NAMALWA (cell line): ENCODE measurements at regions not wholly inside any gene's neighbourhood (a gene's known extent, or its start where the extent isn't known, plus 50 kb on each side); places are given as distances from the start of the nearest gene placed in this dataset.

Source experiments
- DNase-seq: peaks from one replicate; pipeline ENCODE4 v3.0.0-alpha.2; 2015; ENCODE audit warnings: low spot score

DNA sequence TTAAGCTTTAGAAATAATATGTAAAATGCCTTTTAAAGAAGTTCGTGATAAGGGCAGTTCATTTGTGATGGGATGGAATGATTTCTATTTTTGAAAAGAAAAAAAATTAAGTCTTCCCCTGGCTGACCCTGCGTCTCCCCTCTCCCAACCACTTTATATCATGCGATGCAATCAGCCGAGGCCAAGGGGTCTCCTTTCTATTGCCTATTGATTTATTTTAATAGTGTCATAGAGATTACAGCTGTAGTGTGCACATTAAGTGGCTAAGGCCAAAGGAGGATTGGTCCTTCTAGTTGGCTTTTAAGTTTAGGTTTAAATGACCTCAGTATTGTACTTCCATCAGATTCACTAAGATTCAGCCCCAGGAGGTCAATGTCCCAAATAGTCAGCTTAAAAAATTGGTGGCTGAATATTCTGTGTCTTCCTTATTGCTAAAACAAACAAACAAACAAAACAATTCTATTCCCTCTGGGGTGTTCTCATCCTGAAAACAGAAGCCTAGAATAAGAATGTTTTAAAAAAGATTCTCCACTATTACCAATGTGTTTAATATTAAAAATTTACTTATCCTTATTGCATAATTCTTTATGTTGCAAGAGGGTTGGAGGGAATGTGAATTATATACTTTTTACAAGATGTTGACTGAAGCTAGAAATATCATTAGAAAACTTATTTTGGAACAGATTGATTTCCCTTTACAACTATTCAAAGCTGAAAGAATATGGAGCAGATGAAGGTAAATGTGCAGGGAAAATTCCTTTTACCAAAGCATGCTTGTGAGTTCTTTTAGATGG is 359.1 kb downstream of the SAMD5 start:
- no peak for DNase-seq

DNA sequence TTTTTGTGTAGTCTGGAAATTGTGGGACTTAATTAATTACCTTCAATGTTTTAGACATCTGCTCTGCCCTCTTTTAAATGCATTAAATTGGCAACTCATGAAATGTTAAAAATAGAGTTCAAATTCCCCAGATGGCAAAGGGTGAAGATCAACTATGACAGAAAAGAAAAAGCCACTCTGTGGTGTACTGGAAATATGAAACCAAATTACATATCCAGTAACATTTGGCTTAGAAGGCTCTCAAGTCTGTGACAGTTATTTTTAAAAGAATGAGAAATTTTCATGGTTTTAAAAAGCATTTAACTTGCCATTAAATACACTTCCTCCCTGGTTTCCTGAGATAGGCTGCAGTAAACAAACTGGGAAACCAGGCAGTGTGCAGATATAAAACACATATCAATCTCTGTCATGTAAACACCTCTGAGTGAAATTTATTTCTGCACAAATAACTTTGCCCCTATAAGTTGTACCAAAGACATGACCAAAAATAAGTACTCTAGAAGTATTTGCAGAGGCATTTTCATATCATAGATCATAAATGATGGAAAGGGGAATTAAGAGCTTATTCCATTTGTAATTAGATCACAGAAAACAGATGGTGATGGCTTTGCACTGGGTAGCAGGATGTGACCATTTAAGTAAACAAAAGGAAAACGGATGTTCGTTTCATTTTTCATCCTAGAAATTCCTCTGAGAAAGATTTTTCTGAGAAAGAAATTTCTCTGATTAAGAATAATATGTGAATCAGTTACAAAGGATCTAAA is 360.1 kb downstream of the SAMD5 start:
- DNase-seq, result no peak

DNA sequence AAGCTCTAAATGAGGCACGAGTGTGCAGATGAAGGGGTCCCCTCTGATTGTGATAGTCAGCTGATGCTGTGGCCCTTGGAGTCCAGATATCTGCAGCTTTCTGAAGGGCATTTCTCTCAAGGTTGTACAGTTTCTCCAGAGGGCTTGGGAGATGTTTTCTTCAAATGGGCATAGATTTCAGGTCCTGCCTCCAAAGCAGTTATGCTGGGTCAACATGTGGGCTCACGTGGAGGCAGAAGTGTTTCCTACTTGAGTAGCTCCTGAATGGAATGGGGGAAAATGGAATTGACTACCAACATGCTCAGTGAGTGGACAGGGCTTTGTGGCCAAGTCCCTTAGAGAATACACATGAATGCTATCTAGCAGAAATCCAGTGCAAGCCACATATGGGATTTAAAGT is 360.7 kb downstream of the SAMD5 start:
- no peak for DNase-seq

DNA sequence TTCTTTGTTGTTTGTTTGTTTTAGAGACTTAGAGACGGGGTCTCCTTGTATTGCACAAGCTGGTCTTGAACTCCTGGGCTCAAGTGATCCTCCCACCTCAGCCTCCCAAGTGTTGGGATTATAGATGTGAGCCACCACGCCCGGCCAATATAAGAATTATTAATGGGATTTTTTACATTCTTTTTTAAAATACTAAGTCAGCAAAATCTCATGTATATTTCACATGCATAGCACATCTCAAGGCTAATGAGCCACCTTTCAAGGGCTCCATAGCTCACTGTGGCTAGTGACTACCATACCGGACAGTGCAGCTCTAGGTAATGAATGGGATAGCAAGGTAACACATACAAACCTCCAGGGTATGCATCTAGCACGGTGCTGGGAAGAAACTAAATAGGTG is 361.4 kb downstream of the SAMD5 start:
- no peak for DNase-seq

DNA sequence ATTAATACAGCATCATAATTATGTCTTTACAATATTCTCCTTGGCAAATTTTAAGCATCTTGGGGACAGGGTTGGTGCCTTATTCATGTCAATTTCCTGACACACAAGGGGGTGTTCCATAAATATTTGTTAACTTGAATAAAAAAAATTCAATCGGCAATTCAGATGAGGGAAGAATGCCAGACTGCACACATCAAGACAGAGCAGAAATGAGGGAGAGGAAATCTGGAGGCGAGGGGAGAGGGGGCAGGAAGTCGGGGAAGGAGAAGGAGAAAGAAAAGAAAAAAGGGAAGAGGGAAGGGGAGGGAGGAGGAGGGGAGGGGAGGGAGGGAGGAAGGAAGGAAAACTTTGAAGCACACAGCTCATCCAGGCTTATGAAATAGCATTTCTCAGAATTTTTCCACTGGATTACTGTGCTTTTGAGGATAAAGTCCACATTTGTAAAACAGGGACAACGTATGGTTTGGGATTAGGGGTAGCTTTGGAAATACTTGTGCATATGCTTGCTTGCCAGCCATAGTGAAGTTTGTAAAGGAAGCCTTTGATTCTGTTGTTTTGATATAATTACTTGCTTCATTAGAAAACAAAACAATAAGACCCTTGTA is 362.1 kb downstream of the SAMD5 start:
- no peak for DNase-seq

DNA sequence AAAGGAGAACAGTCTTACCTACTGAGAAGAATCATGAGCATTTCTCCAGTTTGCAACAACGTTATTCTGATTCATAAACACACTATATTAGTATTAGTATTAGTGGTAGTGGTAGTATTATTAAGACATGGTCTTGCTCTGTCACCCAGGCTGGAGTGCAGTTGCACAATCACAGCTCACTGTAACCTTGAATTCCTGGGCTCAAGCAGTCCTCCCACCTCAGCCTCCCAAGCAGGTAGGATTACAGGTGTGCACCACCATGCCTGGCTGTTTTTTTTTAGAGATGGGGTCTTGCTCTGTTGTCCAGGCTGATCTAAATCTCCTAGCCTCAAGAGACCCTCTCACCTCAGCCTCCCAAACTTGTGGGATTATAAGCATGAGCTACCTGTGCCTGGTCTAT is 363.5 kb downstream of the SAMD5 start:
- no peak for DNase-seq

DNA sequence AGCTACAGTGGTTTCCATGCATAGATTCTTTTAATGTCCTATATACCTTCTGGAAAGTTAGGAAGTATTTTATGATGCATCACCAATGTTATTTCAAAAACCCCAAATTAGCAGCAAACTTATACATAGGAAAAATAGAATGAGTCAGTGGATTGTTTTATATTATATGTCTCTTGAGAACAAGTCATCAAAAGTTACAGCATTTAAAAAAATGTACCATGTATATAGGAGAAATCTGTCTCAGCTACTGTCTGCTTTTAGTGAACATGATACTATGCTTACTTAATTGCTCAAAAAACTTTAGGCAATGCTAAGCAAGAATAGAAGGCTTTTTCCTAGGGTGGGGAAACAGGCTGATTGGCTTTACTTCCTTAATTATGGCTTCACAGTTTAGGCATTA is 365.3 kb downstream of the SAMD5 start:
- DNase-seq, result no peak

DNA sequence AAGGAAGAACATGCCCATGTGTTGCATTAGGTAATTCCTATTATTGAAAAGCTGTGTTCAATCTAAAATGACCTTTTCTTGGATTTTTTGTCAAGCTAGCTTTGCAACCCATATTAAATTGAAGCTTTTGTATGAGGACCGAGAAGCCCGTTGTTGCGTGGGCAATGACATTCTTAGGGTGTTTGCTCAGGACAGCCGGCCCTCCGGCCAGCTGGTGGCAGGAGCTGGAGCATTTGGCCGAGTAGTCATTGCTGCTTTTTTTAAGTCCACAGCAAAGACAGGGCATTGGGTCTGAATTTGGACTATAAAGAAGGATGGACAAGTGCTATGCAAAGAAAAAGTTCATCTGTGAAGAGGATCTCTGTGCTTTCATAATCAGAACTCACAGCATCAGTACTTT is 365.8 kb downstream of the SAMD5 start:
- DNase-seq, result no peak

DNA sequence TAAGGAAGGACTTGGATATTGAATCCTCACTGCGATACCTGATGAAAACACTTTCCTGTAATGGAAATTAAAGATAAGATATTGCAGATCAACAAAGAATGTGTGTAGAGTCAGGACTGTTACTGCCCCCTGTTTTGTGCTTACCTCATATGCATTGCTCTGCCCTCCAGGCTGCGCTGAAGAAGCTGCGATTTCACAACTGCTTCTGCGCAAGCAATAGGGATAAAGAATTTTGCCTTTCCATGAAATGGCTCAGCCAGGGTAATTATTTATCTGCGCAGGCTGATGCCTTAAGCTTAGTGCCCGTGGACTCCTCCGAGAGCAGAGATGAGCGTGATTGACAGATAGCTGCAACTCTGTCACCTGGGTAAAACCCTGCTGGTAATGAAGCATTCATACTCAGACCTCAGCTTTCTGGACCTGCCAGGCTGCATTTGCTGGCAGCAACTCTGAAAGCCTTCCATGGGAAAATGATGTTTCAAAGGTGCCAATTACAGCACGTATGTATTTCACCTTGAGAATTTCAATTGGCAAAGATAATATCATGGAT is 370.6 kb downstream of the SAMD5 start:
- DNase-seq, result no peak

DNA sequence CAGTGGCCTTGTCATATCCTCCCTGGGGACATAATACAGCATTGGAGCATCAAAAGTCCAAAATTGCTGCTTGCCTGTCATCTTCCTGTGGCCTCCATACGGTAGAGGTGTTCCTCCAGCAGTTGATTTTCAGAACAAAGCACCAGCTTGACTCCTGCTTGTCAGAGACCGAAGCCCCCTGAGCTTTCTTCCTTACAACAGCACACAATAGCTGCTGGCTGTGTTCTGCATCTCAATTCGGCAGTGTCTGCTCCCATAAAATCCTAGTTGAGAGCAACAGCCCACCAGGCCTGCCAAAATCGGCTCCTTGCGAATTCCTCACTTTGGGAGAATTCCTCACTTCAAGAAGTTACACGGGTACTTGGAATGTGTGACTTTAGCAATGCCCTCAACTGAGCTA is 372.9 kb downstream of the SAMD5 start:
- no peak for DNase-seq

DNA sequence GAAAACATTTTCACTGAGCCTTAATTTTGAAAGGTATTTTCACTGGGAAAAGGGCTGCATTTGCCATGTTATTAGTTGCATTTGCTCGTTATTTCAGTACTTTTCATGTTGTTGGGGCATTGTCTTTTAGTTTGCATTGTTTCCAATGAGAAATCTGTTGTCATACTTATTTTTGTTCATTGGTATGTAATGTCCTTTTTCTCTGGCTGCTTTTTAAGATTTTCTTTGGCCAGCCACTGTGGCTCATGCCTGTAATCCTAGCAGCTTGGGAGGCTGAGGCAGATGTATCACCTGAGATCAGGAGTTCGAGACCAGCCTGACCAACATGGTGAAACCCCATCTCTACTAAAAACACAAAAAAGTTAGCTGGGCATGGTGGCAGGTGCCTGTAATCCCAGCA is 379.9 kb downstream of the SAMD5 start:
- no peak for DNase-seq

DNA sequence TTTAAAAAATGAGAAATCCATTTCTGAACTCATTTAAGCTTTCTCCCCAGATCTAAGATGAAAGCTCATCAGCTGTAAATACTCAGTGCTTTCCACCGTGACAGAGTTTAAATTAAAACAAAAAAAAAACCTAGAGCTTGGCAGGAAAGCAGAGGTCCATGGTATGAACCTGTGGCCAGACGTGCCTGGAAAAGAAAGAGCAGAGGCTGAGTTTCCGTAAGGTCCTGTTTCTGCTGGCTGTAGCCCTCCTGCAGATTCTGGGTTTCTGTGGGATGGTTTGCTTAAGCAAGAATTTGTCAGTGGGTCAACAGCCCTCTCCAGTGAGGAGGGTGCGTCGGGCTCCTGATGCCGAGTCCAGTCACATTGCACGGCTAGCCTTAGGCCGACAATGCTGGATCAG is 383.2 kb downstream of the SAMD5 start:
- DNase-seq, result no peak

DNA sequence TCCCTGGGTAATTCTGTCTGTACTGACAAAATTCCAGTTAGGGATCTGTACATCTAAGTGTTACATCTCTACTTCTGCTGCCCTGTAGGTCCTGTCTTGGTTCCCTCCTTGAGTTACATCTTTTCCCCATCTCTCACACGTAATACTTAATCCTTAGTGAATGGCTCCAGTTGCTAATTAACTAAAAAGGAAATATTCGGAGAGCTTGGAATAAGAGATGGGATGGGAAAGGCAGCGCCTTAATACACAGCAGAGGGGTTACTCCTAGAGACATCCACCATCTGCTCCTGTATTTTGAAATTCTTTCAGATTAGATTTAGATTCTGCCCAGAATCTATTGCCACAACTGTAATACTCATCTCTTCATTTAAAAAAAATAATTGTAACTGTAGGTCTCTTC is 384.0 kb downstream of the SAMD5 start:
- no peak for DNase-seq

DNA sequence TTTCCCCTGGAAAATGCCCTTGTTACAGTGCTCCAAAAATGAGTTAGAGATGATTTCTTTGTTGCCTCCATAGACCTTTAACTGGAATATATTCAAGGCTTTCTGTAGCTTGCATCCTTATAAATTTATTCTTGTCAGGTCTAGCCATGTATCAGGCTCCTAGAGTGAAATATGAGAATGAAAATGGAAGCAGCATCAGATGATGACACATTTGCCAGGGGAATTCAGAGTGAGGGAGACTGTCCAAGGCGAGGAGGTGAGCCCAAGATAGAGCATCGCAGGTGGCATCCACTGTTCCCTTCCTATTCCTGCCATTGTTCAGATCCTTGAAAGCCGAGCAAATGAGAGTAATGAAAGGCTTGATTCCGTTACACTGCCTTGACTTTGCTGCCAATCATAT is 386.8 kb downstream of the SAMD5 start:
- DNase-seq, result no peak

DNA sequence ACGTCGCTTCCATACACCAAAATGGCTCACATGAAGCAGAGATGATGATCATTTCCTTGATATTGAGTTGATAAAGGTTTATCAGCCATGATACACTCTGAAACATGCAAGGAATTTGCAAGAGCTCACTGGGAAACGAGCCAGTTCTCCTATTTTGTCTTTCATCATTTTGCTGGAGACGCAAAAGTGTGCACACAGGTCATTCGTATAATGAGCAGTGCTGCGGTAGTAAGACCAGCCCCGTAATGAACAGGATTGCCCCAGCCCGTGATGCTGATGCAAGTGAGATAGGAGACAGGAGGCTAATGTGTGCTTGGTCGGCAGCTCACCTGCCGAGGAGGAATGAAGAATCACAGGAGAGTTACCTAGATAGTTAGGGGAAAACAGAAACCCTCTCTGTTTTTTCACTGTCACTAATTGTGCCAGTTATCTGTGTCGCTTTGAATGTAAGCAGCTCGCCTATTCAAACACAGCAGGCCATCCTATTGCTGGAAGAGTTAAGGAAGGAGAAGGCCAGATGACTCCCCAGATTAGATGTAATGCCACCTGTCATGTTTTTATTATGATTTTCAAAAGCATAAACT is 391.8 kb downstream of the SAMD5 start:
- DNase-seq, result no peak

DNA sequence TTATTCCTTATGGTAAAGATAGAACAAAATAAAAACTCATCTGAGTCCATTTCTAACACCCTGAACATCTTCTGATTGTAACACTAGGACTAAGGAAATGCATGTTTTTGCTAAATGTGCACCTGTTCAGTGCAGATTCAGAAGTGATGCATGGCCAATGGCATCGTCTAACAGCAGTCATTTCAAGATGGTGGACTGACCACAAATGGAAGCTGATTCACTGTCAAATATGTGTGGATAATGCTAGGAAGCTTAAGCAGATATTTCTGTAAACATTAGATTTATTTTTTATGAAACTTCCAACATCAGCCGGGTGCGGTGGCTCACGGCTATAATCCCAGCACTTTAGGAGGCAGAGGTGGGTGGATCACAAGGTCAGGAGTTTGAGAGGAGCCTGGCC is 394.8 kb downstream of the SAMD5 start:
- DNase-seq, result no peak

DNA sequence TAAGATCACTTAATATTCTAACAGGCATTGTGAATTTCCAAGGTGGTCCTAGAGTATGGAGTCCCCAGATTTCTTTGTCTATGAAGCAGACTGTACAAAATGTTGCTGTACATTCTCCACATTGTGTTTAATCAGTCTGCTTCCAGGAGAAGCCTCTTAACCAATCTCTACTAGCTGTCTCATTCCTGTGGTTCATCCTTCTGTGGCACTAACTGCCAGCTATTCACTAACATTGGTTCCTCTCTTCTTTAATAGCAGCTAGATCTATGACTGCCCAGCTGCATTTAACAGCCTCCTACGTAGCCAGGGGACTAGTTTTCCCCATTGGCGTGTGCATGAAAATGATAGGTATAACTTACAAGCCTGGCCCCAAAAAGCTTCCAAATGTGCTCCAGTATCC is 395.4 kb downstream of the SAMD5 start:
- no peak for DNase-seq

DNA sequence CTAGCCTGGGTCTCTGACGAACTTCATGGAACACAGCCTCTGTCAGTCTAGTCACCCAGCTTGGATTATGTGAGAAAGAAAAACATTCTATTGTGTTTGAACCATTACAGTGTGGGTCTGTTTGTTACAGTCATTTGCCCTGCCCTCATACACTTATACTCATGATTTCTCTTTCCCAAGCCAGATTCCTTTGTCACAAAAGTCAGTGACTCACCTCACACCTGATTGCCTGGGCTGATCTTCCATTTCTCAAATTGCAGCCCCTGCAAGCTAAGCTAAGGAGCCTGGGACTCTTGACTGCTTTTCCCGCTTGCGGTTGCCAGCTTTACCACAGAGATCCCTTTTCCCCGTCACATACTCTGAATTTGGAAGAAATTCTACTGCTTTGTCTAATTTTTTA is 395.9 kb downstream of the SAMD5 start:
- no peak for DNase-seq

DNA sequence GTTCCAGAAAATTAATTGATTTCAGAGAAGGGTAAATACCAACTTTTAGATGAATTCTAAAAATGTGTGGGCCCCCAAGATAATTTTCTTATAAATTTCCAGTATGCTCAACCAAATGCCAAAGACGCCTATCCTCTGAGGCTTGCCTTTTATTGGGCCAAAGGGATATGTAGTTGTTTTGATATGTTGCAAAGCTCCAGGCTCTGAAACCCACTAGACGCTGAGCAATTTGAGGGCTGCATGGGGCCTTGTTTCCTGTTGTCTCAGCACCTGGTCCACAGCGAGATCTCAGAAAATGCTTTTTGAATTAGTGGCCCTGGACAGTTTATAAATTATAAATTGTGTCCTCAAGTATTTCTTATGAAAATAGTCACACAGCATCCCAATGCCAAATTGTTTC is 397.2 kb downstream of the SAMD5 start:
- no peak for DNase-seq

DNA sequence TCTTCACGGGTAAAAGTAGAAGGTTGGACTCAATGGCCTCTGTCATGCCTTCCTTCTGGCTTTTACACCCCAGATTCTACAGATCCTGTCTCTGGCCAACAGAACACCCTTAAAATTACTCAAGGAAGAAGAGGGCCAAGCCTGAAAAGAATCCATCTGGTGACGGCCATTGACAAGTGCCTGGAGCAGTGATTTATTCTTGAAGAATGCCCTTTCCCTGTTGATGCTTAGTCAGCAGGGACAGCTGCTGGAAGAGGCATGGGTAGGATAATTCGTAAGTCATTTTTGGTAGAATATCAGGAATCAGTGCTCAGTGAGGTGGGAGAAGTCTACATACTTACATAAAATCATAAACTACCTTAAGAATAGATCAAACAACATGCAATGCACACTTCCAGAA is 397.9 kb downstream of the SAMD5 start:
- DNase-seq, result no peak

DNA sequence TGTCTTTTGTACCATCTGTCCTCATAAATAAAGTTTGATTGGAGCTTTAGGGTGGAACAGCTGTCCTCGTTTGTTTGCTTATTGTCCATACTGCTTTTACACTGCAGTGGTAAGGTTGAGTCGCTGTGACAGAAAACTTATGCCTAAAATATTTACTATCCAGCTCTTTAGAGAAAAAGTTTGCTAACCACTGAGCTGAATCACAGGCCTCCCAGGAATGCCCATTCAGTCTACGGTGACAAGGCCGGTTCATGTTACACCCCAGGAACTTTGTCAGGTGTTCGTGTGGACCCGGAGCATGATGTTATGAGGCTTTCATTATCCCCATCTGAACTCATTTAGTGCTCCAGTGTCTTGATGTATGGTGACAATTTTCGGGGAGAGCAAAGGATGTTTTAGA is 401.1 kb downstream of the SAMD5 start:
- no peak for DNase-seq

DNA sequence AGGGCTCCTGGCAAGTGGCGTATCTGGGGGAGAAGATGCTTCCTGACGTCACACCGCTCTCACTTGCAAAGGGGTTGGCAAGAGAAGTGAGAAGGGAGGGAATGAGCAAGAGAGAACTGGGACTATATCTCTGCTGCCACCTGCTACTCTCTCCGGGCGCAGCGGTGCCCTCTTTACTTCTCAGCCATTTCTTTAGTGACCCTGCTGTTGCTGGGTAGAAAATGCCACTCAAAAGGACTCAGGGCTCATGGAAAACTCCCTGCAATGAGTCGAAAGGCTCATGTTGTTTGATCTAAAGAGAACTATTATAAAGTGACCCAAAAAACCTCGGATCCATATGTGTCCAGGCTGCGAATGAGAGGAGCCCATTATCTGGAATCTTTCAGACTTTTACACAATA is 401.8 kb downstream of the SAMD5 start:
- no peak for DNase-seq

DNA sequence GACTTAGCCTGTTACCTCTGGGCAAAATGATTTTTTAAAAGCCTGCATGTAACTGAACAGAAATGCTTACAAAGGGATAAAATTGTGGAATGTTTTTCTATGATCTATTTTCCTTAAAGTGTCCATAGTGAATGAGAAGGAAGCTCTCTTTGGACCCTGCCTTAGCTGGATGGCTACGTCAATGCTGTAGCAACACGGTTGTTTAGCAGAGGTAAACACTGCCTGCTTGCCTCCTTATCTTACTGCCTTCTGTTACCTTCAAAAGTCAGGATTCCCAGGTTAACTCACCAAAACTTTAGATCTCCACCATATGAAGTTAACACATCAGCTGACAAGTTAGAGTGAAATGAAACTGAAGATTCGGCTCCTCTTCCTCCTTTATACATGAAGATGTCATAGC is 402.6 kb downstream of the SAMD5 start:
- no peak for DNase-seq
